GM12878 (cell line): ENCODE measurements at regions not wholly inside any gene's neighbourhood (a gene's known extent, or its start where the extent isn't known, plus 50 kb on each side); places are given as distances from the start of the nearest gene placed in this dataset.

Source experiments
- CBFB ChIP-seq: IDR thresholded peaks from 2 replicates; pipeline ENCODE4 v1.6.1; 2016; ENCODE audit warnings: antibody characterized with exemption, low read depth
- CHD2 ChIP-seq: IDR thresholded peaks from 2 replicates; pipeline ENCODE4 v1.6.1; 2011; ENCODE audit warnings: low read depth, low read length, improper control_type of control experiment, borderline replicate concordance
- CTCF ChIP-seq, 3 experiments: IDR thresholded peaks in 2 of 3; conservative IDR thresholded peaks in 1 of 3; 2 replicates each; pipeline ENCODE4 v1.5.1; 2011; ENCODE audit warnings: low read depth in 3 of 3, low read length in 3 of 3, mild to moderate bottlenecking in 3 of 3, control low read depth in 2 of 3, moderate library complexity in 2 of 3, inconsistent platforms in 1 of 3, mixed read lengths in 1 of 3; ENCODE audit not compliant: control insufficient read depth in 2 of 3, insufficient read depth in 1 of 3; ENCODE audit errors: extremely low read depth in 1 of 3
- TCF7 ChIP-seq: IDR thresholded peaks from 2 replicates; pipeline ENCODE4 v1.6.1; 2014; ENCODE audit warnings: antibody characterized with exemption, borderline replicate concordance
- USF2 ChIP-seq: IDR thresholded peaks from 2 replicates; pipeline ENCODE4 v1.6.1; 2011; ENCODE audit warnings: low read depth, low read length, improper control_type of control experiment, borderline replicate concordance

GRCh38 chr3:72539856-72540255 lies 308.4 kb downstream of the SHQ1 start:
- TF ChIP-seq CHD2 (no peak), CTCF (IDR thresholded peaks at IDR 0.05 in 2 of 3, conservative IDR thresholded peaks at IDR 0.05 in 1 of 3; ENCODE audit: control insufficient read depth in 2 of 3, extremely low read depth in 1 of 3, insufficient read depth in 1 of 3, low read depth in 3 of 3, low read length in 3 of 3) (no peak), CBFB (no peak), USF2 (no peak), TCF7 (no peak)
